VCaP (cell line): ENCODE measurements at regions not wholly inside any gene's neighbourhood (a gene's known extent, or its start where the extent isn't known, plus 50 kb on each side); places are given as distances from the start of the nearest gene placed in this dataset.

ENCODE experiments used
- H3K27ac ChIP-seq: fragments of 450-650 bp; 2 replicates; pipeline ENCODE4 v1.5.1; 2017
- TF ChIP-seq, protein P1 (sequence below): fragments of 450-650 bp; conservative IDR thresholded peaks from 2 replicates; pipeline ENCODE4 v1.5.1; 2017; ENCODE audit warnings: mild to moderate bottlenecking, moderate library complexity

DNA sequence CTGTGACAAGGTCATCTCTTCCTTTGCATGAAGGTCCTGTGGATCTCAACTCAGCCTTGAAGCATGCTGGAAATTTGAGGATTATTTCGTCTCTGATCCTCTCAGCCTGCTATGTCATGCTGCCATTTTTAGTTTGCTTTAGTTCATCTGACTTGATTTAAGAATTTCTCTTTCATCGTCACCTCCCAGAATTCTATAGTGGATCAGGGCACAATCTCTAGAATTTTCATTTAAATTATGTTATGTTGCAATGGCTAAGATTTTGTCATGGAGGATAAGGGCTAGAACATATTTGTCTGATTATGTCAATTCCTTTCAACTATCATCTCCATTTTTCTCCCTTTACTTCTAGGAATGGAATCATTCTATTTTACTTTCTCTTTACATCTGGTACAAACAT is 98.8 kb downstream of the PCDH10 start:
- TF ChIP-seq, protein P1, sequence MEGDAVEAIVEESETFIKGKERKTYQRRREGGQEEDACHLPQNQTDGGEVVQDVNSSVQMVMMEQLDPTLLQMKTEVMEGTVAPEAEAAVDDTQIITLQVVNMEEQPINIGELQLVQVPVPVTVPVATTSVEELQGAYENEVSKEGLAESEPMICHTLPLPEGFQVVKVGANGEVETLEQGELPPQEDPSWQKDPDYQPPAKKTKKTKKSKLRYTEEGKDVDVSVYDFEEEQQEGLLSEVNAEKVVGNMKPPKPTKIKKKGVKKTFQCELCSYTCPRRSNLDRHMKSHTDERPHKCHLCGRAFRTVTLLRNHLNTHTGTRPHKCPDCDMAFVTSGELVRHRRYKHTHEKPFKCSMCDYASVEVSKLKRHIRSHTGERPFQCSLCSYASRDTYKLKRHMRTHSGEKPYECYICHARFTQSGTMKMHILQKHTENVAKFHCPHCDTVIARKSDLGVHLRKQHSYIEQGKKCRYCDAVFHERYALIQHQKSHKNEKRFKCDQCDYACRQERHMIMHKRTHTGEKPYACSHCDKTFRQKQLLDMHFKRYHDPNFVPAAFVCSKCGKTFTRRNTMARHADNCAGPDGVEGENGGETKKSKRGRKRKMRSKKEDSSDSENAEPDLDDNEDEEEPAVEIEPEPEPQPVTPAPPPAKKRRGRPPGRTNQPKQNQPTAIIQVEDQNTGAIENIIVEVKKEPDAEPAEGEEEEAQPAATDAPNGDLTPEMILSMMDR, result no peak
- H3K27ac ChIP-seq, result no peak overlapping the region

DNA sequence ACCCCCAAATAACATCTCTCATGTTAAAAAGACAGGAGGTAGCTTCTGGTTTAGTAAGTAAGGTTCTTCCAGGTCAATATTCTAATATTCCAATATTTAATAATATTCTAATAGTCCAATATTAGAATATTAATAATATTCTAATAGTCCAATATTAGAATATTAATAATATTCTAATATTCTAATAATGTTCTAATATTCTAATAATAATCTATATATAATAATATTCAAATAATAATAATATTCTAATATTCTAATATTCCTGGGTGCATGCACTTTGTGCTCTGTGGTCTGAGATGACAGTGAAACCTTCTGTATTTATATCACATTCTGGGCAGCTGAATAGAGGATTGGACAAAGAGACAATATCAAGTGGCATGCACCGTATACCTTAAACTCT is 96.1 kb downstream of the PCDH10 start:
- no peak overlapping the region for H3K27ac ChIP-seq
- TF ChIP-seq, protein P1, result no peak
